GM23248 (cell line): ENCODE measurements at regions not wholly inside any gene's neighbourhood (a gene's known extent, or its start where the extent isn't known, plus 50 kb on each side); places are given as distances from the start of the nearest gene placed in this dataset.

ENCODE experiments used
- DNase-seq: peaks from one replicate; pipeline ENCODE4 v3.0.0-alpha.2; 2015
- H2AFZ ChIP-seq: fragments of 200-600 bp; sonication (generic); 2 replicates; pipeline ENCODE4 v1.6.1; 2016; ENCODE audit warnings: antibody characterized with exemption
- H3F3A ChIP-seq: fragments of 200-600 bp; sonication (generic); 2 replicates; pipeline ENCODE4 v1.6.1; 2016; ENCODE audit warnings: mild to moderate bottlenecking, antibody characterized with exemption, mixed run types; ENCODE audit not compliant: insufficient read depth
- H3K27ac ChIP-seq: fragments of 200-600 bp; sonication (generic); 2 replicates; pipeline ENCODE4 v1.5.1; 2016; ENCODE audit warnings: mild to moderate bottlenecking
- H3K27me3 ChIP-seq: fragments of 200-600 bp; sonication (generic); replicated peaks from 2 replicates; pipeline ENCODE4 v1.6.1; 2016; ENCODE audit warnings: mild to moderate bottlenecking; ENCODE audit not compliant: insufficient read depth
- H3K36me3 ChIP-seq: fragments of 200-600 bp; sonication (generic); 2 replicates; pipeline ENCODE4 v1.6.1; 2016; ENCODE audit warnings: low read depth, mild to moderate bottlenecking
- H3K4me1 ChIP-seq: fragments of 200-600 bp; sonication (generic); 2 replicates; pipeline ENCODE4 v1.6.1; 2016; ENCODE audit warnings: mild to moderate bottlenecking; ENCODE audit not compliant: insufficient read depth
- H3K4me2 ChIP-seq: fragments of 200-600 bp; sonication (generic); one replicate; pipeline ENCODE4 v1.6.1; 2016; ENCODE audit warnings: mild to moderate bottlenecking; ENCODE audit not compliant: unreplicated experiment
- H3K4me3 ChIP-seq: fragments of 200-600 bp; sonication (generic); 2 replicates; pipeline ENCODE4 v1.5.1; 2016; ENCODE audit warnings: mild to moderate bottlenecking
- H3K79me2 ChIP-seq: fragments of 200-600 bp; sonication (generic); 2 replicates; pipeline ENCODE4 v1.6.1; 2016; ENCODE audit warnings: mild to moderate bottlenecking; ENCODE audit not compliant: insufficient read depth
- H3K9ac ChIP-seq: fragments of 200-600 bp; sonication (generic); 2 replicates; pipeline ENCODE4 v1.6.1; 2016; ENCODE audit warnings: mild to moderate bottlenecking
- H3K9me2 ChIP-seq: fragments of 200-600 bp; sonication (generic); 2 replicates; pipeline ENCODE4 v1.6.1; 2016; ENCODE audit warnings: mixed run types, mild to moderate bottlenecking, moderate library complexity; ENCODE audit not compliant: insufficient read depth
- H3K9me3 ChIP-seq: fragments of 200-600 bp; sonication (generic); one replicate; pipeline ENCODE4 v1.6.1; 2017; ENCODE audit warnings: low read depth
- H4K20me1 ChIP-seq: fragments of 200-600 bp; sonication (generic); 2 replicates; pipeline ENCODE4 v1.6.0; 2016; ENCODE audit not compliant: insufficient read depth
- EZH2 ChIP-seq: fragments of 200-600 bp; sonication (generic); IDR thresholded peaks from 2 replicates; pipeline ENCODE4 v1.6.1; 2018; ENCODE audit warnings: antibody characterized with exemption, mild to moderate bottlenecking; ENCODE audit not compliant: insufficient read depth, poor library complexity, severe bottlenecking
- EZH2phosphoT487 ChIP-seq: fragments of 200-600 bp; sonication (generic); IDR thresholded peaks from 2 replicates; pipeline ENCODE4 v1.6.1; 2018; ENCODE audit warnings: antibody characterized with exemption, moderate library complexity, mild to moderate bottlenecking, low read depth; ENCODE audit not compliant: insufficient read depth
- WGBS, 2 experiments: methylation state at CpG; one replicate each; pipeline ENCODE4 v1.1.6; 2015 to 2017; ENCODE audit warnings: low lambda C conversion rate in 2 of 2, low coverage in 1 of 2; ENCODE audit errors: missing lambda C conversion rate in 2 of 2; 5-methylcytosine and 5-hydroxymethylcytosine counted together
- in situ Hi-C: fragments of 300-500 bp; cut with MboI; formaldehyde crosslinking; loops from 2 replicates; pipeline ENCODE4 v1.15.0; 2020

DNA sequence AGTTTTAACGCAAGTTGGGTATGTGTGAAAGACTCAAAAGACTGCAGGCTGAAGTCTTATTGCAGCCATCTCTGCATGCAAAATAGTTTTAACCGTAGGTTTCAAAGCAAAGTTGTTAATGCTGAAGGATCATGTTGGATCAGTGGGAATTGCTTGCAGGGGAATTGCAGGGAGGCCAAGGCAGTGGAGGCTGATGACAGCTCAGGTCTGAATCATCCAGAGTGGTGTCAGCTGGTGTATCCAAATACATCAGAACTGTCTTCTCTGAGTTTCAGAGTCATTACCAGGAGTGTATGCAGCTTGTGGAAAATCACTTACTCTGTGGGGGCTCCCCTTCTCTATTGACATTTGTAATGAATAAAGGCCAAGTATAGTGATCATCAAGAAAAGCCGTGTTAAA is 435.7 kb downstream of the SH3GL2 start:
- in situ Hi-C loops, result no loop called here
- 33 to 37% methylated on average over 3 of the region's 3 CpGs for WGBS, 2 experiments
- no peaks in the 10 kb centered on the region for H3K9me2 ChIP-seq

DNA sequence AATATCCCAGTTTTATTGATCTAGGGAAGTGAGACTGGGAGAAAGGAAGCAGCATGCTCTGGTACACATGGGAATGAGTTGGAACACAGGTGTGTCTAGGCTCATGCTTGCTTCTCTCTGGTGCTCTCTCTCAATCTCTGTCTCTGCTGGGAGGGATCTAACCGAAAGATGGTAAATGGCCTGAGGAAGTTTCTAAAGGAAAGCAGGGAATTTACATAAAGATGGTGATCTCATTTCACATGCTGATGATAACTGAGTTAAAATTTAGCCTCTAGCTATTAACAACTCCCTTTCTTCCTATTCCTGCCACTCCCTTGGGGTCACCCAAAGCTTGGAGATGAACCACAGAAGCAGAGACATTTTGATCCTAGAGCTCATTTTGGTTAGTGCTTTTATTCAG is 436.2 kb downstream of the SH3GL2 start:
- Histone ChIP-seq H3K9ac (no peak overlapping the region), H3K27ac (no peak overlapping the region), H4K20me1 (no peaks in the 10 kb centered on the region), H3K79me2 (no peaks in the 10 kb centered on the region), H3K27me3 (0 out of 2 replicates have a peak, but pooled peaks cover 15% of the 10 kb centered on the region), H2AFZ (no peak overlapping the region), H3K4me2 (no peak overlapping the region), H3K4me1 (no peaks in the 10 kb centered on the region), H3K4me3 (no peak overlapping the region), H3K9me2 (no peaks in the 10 kb centered on the region), H3K9me3 (no peaks in the 10 kb centered on the region), H3K36me3 (no peaks in the 10 kb centered on the region), H3F3A (no peaks in the 10 kb centered on the region)
- no peak for TF ChIP-seq EZH2
- no peak for TF ChIP-seq EZH2phosphoT487
- no peak for DNase-seq
- WGBS, 2 experiments, result 40 to 43% methylated on average over 1 of the region's 1 CpG
- in situ Hi-C loops, result no loop called here

More for the DNA sequence above, 435.7 kb downstream of the SH3GL2 start:
- Histone ChIP-seq H2AFZ (no peak overlapping the region), H3K9ac (no peak overlapping the region), H3F3A (no peaks in the 10 kb centered on the region), H3K4me3 (no peak overlapping the region), H3K4me1 (no peaks in the 10 kb centered on the region), H4K20me1 (no peaks in the 10 kb centered on the region), H3K4me2 (no peak overlapping the region), H3K9me3 (no peaks in the 10 kb centered on the region), H3K27me3 (0 out of 2 replicates have a peak, but pooled peaks cover 21% of the 10 kb centered on the region), H3K79me2 (no peaks in the 10 kb centered on the region), H3K27ac (no peak overlapping the region), H3K36me3 (no peaks in the 10 kb centered on the region)
- TF ChIP-seq EZH2, result no peak
- no peak for DNase-seq

DNA sequence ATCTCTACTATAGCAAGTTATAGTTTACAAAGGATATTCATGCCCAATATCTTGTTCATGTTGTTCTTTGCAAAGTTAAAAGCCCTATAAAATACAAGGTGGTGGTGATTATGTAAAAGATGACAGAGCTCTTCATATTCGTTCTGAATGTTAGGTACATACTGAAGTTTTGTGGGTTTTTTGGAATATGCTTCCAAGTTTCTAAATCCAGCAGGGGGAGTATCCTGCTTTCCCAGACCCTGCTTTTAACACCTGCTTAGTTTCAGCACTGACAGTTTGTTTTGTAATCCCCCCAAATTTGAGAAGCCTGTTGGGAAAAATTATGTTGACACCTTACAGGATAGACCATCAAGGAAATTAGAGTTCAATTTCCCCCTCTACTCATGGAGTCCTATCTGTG is 438.3 kb downstream of the SH3GL2 start:
- 3 to 4% methylated on average over 1 of the region's 1 CpG for WGBS, 2 experiments
- Histone ChIP-seq H3K79me2 (no peaks in the 10 kb centered on the region), H2AFZ (no peak overlapping the region), H3K27ac (no peak overlapping the region), H3K36me3 (no peaks in the 10 kb centered on the region), H3K9me2 (no peaks in the 10 kb centered on the region), H4K20me1 (no peaks in the 10 kb centered on the region), H3K9ac (no peak overlapping the region), H3K4me2 (no peak overlapping the region), H3K4me3 (no peak overlapping the region), H3K4me1 (no peaks in the 10 kb centered on the region), H3F3A (no peaks in the 10 kb centered on the region), H3K9me3 (no peaks in the 10 kb centered on the region), H3K27me3 (0 out of 2 replicates have a peak, but pooled peaks cover 10% of the 10 kb centered on the region)
- no peak for DNase-seq
- TF ChIP-seq EZH2phosphoT487 (no peak), EZH2 (no peak)
- in situ Hi-C loops, result no loop called here

DNA sequence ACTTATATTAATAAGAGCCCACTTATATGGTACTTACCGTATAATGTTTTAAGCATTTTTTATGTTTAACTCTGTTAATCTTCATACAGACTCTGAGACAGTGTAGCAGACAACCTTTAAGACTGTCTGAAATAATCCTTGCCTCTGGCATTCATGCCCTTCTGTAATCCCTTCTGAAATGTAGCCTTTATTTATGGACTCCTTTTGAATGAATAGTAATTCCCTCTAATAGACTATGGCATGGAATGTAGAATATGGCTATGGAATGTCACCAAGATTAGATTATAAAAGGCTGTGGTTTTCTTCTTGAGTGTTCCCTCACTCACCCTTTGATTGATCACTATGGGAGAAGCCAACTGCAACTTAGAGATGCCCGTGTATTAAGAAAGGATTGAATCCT is 439.4 kb downstream of the SH3GL2 start:
- no peak for DNase-seq
- no peaks in the 10 kb centered on the region for H3F3A ChIP-seq

DNA sequence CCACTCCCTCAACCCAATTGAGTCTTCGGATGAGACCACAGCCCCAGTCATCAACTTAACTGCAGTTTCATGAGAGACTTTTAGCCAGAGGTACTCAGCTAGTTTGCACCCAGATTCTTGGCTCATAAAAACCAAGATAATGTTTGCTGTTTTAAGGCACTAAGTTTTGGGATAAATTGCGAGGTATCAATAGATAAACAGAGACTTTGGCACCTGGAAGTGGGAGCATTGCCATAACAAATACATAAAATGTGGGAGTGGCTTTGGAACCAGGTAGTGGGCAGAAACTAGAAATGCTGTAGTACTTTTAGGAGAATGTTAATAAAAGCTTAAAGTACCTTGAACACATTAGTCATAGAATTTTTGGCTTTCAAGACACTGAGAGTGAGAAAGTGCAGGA is 439.8 kb downstream of the SH3GL2 start:
- Histone ChIP-seq H3K27me3 (0 out of 2 replicates have a peak, but pooled peaks cover 6% of the 10 kb centered on the region), H3F3A (no peaks in the 10 kb centered on the region), H3K79me2 (no peaks in the 10 kb centered on the region), H2AFZ (no peak overlapping the region), H3K4me1 (no peaks in the 10 kb centered on the region), H3K27ac (no peak overlapping the region), H4K20me1 (no peaks in the 10 kb centered on the region), H3K36me3 (no peaks in the 10 kb centered on the region), H3K9me2 (no peaks in the 10 kb centered on the region), H3K4me3 (no peak overlapping the region), H3K9ac (no peak overlapping the region), H3K9me3 (no peaks in the 10 kb centered on the region), H3K4me2 (no peak overlapping the region)
- DNase-seq, result no peak
- in situ Hi-C loops, result no loop called here
- 21 to 23% methylated on average over 2 of the region's 2 CpGs for WGBS, 2 experiments
- TF ChIP-seq EZH2 (no peak), EZH2phosphoT487 (no peak)

More for the DNA sequence above, 439.4 kb downstream of the SH3GL2 start:
- in situ Hi-C loops, result no loop called here
- Histone ChIP-seq H3K4me2 (no peak overlapping the region), H3K9me3 (no peaks in the 10 kb centered on the region), H3K36me3 (no peaks in the 10 kb centered on the region), H3K9ac (no peak overlapping the region), H3K9me2 (no peaks in the 10 kb centered on the region), H3K27me3 (0 out of 2 replicates have a peak, but pooled peaks cover 6% of the 10 kb centered on the region), H3K4me3 (no peak overlapping the region), H3K4me1 (no peaks in the 10 kb centered on the region), H3K79me2 (no peaks in the 10 kb centered on the region), H3K27ac (no peak overlapping the region), H4K20me1 (no peaks in the 10 kb centered on the region), H2AFZ (no peak overlapping the region)
- no peak for TF ChIP-seq EZH2
- TF ChIP-seq EZH2phosphoT487, result no peak
- WGBS, 2 experiments, result 48 to 56% methylated on average over 2 of the region's 2 CpGs
